GM12878 (cell line): ENCODE measurements at regions not wholly inside any gene's neighbourhood (a gene's known extent, or its start where the extent isn't known, plus 50 kb on each side); places are given as distances from the start of the nearest gene placed in this dataset.

ENCODE experiments used
- ATAC-seq: fragments of 200-7000 bp; cut with Tn5 transposase; 3 replicates; pipeline ENCODE4 v1.9.1; 2020; ENCODE audit warnings: mild to moderate bottlenecking, moderate library complexity
- BruUV-seq: library from RNA; stranded (reverse); fragments of 400-500 nt; replicated peaks from 2 replicates; lab custom pipeline; 2021; lab: Mats Ljungman, UMichigan
- CTCF ChIA-PET: fragments of 300-600 bp; sonication (Branson Sonifier 250); formaldehyde crosslinking; extraction: SDS; loops from one replicate; lab custom pipeline; 2021; ENCODE audit warnings: inconsistent platforms; lab: Yijun Ruan, JAX
- POLR2A ChIA-PET: fragments of 350-600 bp; formaldehyde crosslinking; extraction: SDS; loops from one replicate; lab custom pipeline; 2021; ENCODE audit warnings: inconsistent platforms; lab: Charles Lee
- RAD21 ChIA-PET: fragments of 300-600 bp; sonication (Branson Sonifier 250); formaldehyde crosslinking; loops from one replicate; lab custom pipeline; 2023; ENCODE audit warnings: antibody characterized with exemption; ENCODE audit not compliant: unreplicated experiment; lab: Charles Lee
- SMC1A ChIA-PET: fragments of 300-600 bp; sonication (Branson Sonifier 250); formaldehyde crosslinking; loops from one replicate; lab custom pipeline; 2023; ENCODE audit not compliant: unreplicated experiment, uncharacterized antibody; lab: Charles Lee
- DNase-seq: peaks from one replicate; pipeline ENCODE4 v3.0.0-alpha.2; 2011; ENCODE audit warnings: low read depth, low spot score
- FAIRE-seq: peaks from 3 replicates; lab custom pipeline; 2011; peaks lifted over from hg19 to GRCh38; lab: Jason Lieb, UNC
- H2AFZ ChIP-seq: 2 replicates; pipeline ENCODE4 v1.6.0; 2011; ENCODE audit warnings: low read depth, low read length, control low read depth; ENCODE audit not compliant: control insufficient read depth
- H3K27ac ChIP-seq: 2 replicates; pipeline ENCODE4 v1.5.1; 2011; ENCODE audit warnings: control low read depth; ENCODE audit not compliant: control insufficient read depth, insufficient read depth
- H3K27me3 ChIP-seq, 2 experiments: replicated peaks in 1 of 2; 2 replicates each; pipeline versions ENCODE4 v1.6.0 to v1.6.1; 2011; ENCODE audit warnings: low read length in 1 of 2; ENCODE audit not compliant: control insufficient read depth in 2 of 2, insufficient read depth in 2 of 2
- H3K36me3 ChIP-seq, 2 experiments: 2 replicates each; pipeline ENCODE4 v1.5.1; 2011; ENCODE audit warnings: low read length in 1 of 2; ENCODE audit not compliant: control insufficient read depth in 2 of 2, insufficient read depth in 2 of 2
- H3K4me1 ChIP-seq: 2 replicates; pipeline ENCODE4 v1.6.1; 2011; ENCODE audit warnings: mild to moderate bottlenecking, low read length, moderate library complexity, mixed read lengths; ENCODE audit not compliant: control insufficient read depth, insufficient read depth
- H3K4me2 ChIP-seq: 2 replicates; pipeline ENCODE4 v1.6.0; 2011; ENCODE audit warnings: control low read depth; ENCODE audit not compliant: control insufficient read depth, insufficient read depth
- H3K4me3 ChIP-seq: fragments of 200-600 bp; sonication (generic); 2 replicates; pipeline ENCODE4 v1.5.1; 2016
- H3K79me2 ChIP-seq: 2 replicates; pipeline ENCODE4 v1.6.0; 2011; ENCODE audit warnings: low read length; ENCODE audit not compliant: control insufficient read depth, insufficient read depth
- H3K9ac ChIP-seq: 2 replicates; pipeline ENCODE4 v1.8.0; 2011; ENCODE audit warnings: low read length, control low read depth, mixed read lengths; ENCODE audit not compliant: control insufficient read depth, insufficient read depth
- H3K9me3 ChIP-seq: replicated peaks from 3 replicates; pipeline ENCODE4 v1.5.1; 2011; ENCODE audit warnings: mild to moderate bottlenecking, low read length; ENCODE audit not compliant: control insufficient read depth, insufficient read depth
- H4K20me1 ChIP-seq: 2 replicates; pipeline ENCODE4 v1.6.0; 2011; ENCODE audit not compliant: control insufficient read depth, insufficient read depth
- E2F4 ChIP-seq: IDR thresholded peaks from 2 replicates; pipeline ENCODE4 v1.6.1; 2012; ENCODE audit warnings: low read depth, low read length, improper control_type of control experiment
- EED ChIP-seq: sonication (generic); IDR thresholded peaks from 2 replicates; pipeline ENCODE4 v1.6.1; 2016; ENCODE audit warnings: antibody characterized with exemption, low read depth
- FOXK2 ChIP-seq: fragments of 450-650 bp; IDR thresholded peaks from 2 replicates; pipeline ENCODE4 v1.6.1; 2017; ENCODE audit warnings: mild to moderate bottlenecking, moderate library complexity
- HCFC1 ChIP-seq: fragments of 150-350 bp; IDR thresholded peaks from 2 replicates; pipeline ENCODE4 v1.6.1; 2014; ENCODE audit warnings: low read length
- NR2C1 ChIP-seq: fragments of 450-650 bp; IDR thresholded peaks from 2 replicates; pipeline ENCODE4 v1.6.1; 2017; ENCODE audit warnings: antibody characterized with exemption, mild to moderate bottlenecking, moderate library complexity
- NRF1 ChIP-seq: conservative IDR thresholded peaks from 2 replicates; pipeline ENCODE4 v1.6.1; 2011; ENCODE audit warnings: mild to moderate bottlenecking, low read depth, low read length, improper control_type of control experiment
- TAF1 ChIP-seq: IDR thresholded peaks from 2 replicates; pipeline ENCODE4 v1.6.1; 2011; ENCODE audit warnings: mild to moderate bottlenecking, low read depth, low read length, borderline replicate concordance
- ZBTB11 ChIP-seq: fragments of 450-650 bp; formaldehyde crosslinking; IDR thresholded peaks from 2 replicates; pipeline ENCODE4 v1.5.0; 2022; ENCODE audit warnings: mild to moderate bottlenecking, missing genetic modification characterization
- ZNF24 ChIP-seq: fragments of 450-650 bp; IDR thresholded peaks from 2 replicates; pipeline ENCODE4 v1.6.1; 2017; ENCODE audit warnings: antibody characterized with exemption, mild to moderate bottlenecking
- WGBS: methylation state at CpG from one replicate; pipeline ENCODE4 v1.1.6; 2016; ENCODE audit warnings: low lambda C conversion rate; ENCODE audit not compliant: insufficient replicate concordance, insufficient coverage; ENCODE audit errors: missing lambda C conversion rate; 5-methylcytosine and 5-hydroxymethylcytosine counted together
- in situ Hi-C: fragments of 300-500 bp; cut with MboI; formaldehyde crosslinking; loops from 9 replicates; pipeline ENCODE4 v1.14.3; 2018; ENCODE audit warnings: mixed read lengths
- intact Hi-C: fragments of 100-400 bp; cut with micrococcal nuclease; formaldehyde crosslinking; loops from one replicate; pipeline ENCODE4 v1.14.2; 2022; ENCODE audit not compliant: unreplicated experiment
- TF ChIP-seq, protein P1 (sequence below): fragments of 450-650 bp; IDR thresholded peaks from 2 replicates; pipeline ENCODE4 v1.6.1; 2016; ENCODE audit warnings: mild to moderate bottlenecking, moderate library complexity, borderline replicate concordance

DNA sequence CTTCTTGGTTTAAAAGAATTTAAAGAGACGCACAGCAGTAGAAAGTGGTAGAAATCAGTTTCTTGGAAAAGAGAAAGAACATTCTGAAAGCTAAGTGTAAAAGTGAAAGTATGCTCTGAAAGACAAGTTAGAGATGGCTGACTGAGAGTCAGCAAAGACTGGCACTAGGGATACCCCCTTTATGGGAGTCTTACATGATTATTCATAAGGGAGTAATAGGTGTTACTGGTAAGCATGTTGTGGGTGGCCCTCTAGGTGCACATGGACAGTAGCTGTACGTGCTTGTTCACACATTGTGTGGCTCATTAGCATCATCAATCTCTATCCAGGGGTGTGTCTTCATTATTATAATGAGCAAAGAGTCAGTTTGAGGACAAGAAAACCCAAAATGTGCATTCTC is 816.2 kb downstream of the CBLN2 start (continued):
- no peak for TF ChIP-seq EED
- TF ChIP-seq ZBTB11 (CRISPR knock-in tag) = no peak
- TF ChIP-seq ZNF24 = no peak
- no peak for TF ChIP-seq TAF1
- no peak for TF ChIP-seq NR2C1
- TF ChIP-seq HCFC1 = no peak
- TF ChIP-seq FOXK2 = no peak
- TF ChIP-seq NRF1 = no peak
- TF ChIP-seq E2F4 = no peak
- TF ChIP-seq, all 136 proteins: peak for 0

- WGBS = 39% methylated on average over 2 of the region's 2 CpGs
- Histone ChIP-seq H3K79me2 (no peaks in the 10 kb centered on the region), H3K9me3 (no peaks in the 10 kb centered on the region), H3K9ac (no peak overlapping the region), H3K27me3 (no peaks in the 10 kb centered on the region), H3K4me3 (no peak overlapping the region), H3K27ac (no peak overlapping the region), H3K36me3 (no peaks in the 10 kb centered on the region), H2AFZ (no peak overlapping the region), H3K4me2 (no peak overlapping the region), H4K20me1 (no peaks in the 10 kb centered on the region), H3K4me1 (no peaks in the 10 kb centered on the region)
- ChIA-PET POLR2A (no interaction called here), RAD21 (no interaction called here), SMC1A (no interaction called here), CTCF (no interaction called here)
- no peak for FAIRE-seq
- in situ Hi-C loops (no loop called here), intact Hi-C loops (no loop called here)
- no TSS peak for BruUV-seq
- ATAC-seq = no peak
- DNase-seq = no peak
- TF ChIP-seq, protein P1, sequence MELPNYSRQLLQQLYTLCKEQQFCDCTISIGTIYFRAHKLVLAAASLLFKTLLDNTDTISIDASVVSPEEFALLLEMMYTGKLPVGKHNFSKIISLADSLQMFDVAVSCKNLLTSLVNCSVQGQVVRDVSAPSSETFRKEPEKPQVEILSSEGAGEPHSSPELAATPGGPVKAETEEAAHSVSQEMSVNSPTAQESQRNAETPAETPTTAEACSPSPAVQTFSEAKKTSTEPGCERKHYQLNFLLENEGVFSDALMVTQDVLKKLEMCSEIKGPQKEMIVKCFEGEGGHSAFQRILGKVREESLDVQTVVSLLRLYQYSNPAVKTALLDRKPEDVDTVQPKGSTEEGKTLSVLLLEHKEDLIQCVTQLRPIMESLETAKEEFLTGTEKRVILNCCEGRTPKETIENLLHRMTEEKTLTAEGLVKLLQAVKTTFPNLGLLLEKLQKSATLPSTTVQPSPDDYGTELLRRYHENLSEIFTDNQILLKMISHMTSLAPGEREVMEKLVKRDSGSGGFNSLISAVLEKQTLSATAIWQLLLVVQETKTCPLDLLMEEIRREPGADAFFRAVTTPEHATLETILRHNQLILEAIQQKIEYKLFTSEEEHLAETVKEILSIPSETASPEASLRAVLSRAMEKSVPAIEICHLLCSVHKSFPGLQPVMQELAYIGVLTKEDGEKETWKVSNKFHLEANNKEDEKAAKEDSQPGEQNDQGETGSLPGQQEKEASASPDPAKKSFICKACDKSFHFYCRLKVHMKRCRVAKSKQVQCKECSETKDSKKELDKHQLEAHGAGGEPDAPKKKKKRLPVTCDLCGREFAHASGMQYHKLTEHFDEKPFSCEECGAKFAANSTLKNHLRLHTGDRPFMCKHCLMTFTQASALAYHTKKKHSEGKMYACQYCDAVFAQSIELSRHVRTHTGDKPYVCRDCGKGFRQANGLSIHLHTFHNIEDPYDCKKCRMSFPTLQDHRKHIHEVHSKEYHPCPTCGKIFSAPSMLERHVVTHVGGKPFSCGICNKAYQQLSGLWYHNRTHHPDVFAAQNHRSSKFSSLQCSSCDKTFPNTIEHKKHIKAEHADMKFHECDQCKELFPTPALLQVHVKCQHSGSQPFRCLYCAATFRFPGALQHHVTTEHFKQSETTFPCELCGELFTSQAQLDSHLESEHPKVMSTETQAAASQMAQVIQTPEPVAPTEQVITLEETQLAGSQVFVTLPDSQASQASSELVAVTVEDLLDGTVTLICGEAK = no peak
- TF ChIP-seq E2F4 = no peak
Observed at GRCh38 chr18:71725256-71725655, 818.9 kb downstream of the CBLN2 start.
